ENCODE measurements at regions not wholly inside any gene's neighbourhood (a gene's known extent, or its start where the extent isn't known, plus 50 kb on each side); places are given as distances from the start of the nearest gene placed in this dataset.

- H3K36me3 ChIP-seq (ENCODE audit: insufficient read depth, low read length): no peaks in the 10 kb centered on the region
- no peaks in the 10 kb centered on the region for H3K9me3 ChIP-seq (ENCODE audit: low read depth, low read length)
- H3K4me3 ChIP-seq: no peak overlapping the region
- DNase-seq (ENCODE audit: low read depth, low spot score): no peak
- TF ChIP-seq EZH2 (IDR thresholded peaks at IDR 0.05): no peak
- no peak for TF ChIP-seq POLR2AphosphoS5 (IDR thresholded peaks at IDR 0.05; ENCODE audit: borderline replicate concordance, low read depth, low read length)
- no peak for TF ChIP-seq FOXP2 (optimal IDR thresholded peaks at IDR 0.05; ENCODE audit: control extremely low read depth, extremely low read length, insufficient read depth)
- no peak overlapping the region for H3K27ac ChIP-seq
- H3K9ac ChIP-seq (ENCODE audit: insufficient read length): no peak overlapping the region
Observed at GRCh38 chr5:98721231-98721928, 52.1 kb upstream of the RGMB start.

GRCh38 chr5:98722188-98722587 is 51.3 kb upstream of the RGMB start:
- TF ChIP-seq POLR2AphosphoS5 (IDR thresholded peaks at IDR 0.05; ENCODE audit: borderline replicate concordance, low read depth, low read length): no peak
- TF ChIP-seq FOXP2 (optimal IDR thresholded peaks at IDR 0.05; ENCODE audit: control extremely low read depth, extremely low read length, insufficient read depth): no peak
- no peak for TF ChIP-seq EZH2 (IDR thresholded peaks at IDR 0.05)
- H3K4me3 ChIP-seq: no peak overlapping the region
- DNase-seq (ENCODE audit: low read depth, low spot score): no peak
- no peak overlapping the region for H3K9ac ChIP-seq (ENCODE audit: insufficient read length)
- H3K36me3 ChIP-seq (ENCODE audit: insufficient read depth, low read length): no peaks in the 10 kb centered on the region
- H3K9me3 ChIP-seq (ENCODE audit: low read depth, low read length): no peaks in the 10 kb centered on the region
- no peak overlapping the region for H3K27ac ChIP-seq

- TF ChIP-seq POLR2AphosphoS5 (IDR thresholded peaks at IDR 0.05; ENCODE audit: borderline replicate concordance, low read depth, low read length) (no peak), FOXP2 (optimal IDR thresholded peaks at IDR 0.05; ENCODE audit: control extremely low read depth, extremely low read length, insufficient read depth) (no peak), EZH2 (IDR thresholded peaks at IDR 0.05) (no peak)
- no peak for DNase-seq (ENCODE audit: low read depth, low spot score)
- no peaks in the 10 kb centered on the region for H3K36me3 ChIP-seq (ENCODE audit: insufficient read depth, low read length)
- H3K9ac ChIP-seq (ENCODE audit: insufficient read length): no peak overlapping the region
- no peak overlapping the region for H3K4me3 ChIP-seq
- no peaks in the 10 kb centered on the region for H3K9me3 ChIP-seq (ENCODE audit: low read depth, low read length)
- no peak overlapping the region for H3K27ac ChIP-seq
Observed at GRCh38 chr5:98723061-98723460, 50.4 kb upstream of the RGMB start.

Data from SK-N-MC (cell line).